ENCODE measurements at regions not wholly inside any gene's neighbourhood (a gene's known extent, or its start where the extent isn't known, plus 50 kb on each side); places are given as distances from the start of the nearest gene placed in this dataset.
A peak's percentile ranks its signal among the peaks of the same experiment; 100 is the strongest.

DNA sequence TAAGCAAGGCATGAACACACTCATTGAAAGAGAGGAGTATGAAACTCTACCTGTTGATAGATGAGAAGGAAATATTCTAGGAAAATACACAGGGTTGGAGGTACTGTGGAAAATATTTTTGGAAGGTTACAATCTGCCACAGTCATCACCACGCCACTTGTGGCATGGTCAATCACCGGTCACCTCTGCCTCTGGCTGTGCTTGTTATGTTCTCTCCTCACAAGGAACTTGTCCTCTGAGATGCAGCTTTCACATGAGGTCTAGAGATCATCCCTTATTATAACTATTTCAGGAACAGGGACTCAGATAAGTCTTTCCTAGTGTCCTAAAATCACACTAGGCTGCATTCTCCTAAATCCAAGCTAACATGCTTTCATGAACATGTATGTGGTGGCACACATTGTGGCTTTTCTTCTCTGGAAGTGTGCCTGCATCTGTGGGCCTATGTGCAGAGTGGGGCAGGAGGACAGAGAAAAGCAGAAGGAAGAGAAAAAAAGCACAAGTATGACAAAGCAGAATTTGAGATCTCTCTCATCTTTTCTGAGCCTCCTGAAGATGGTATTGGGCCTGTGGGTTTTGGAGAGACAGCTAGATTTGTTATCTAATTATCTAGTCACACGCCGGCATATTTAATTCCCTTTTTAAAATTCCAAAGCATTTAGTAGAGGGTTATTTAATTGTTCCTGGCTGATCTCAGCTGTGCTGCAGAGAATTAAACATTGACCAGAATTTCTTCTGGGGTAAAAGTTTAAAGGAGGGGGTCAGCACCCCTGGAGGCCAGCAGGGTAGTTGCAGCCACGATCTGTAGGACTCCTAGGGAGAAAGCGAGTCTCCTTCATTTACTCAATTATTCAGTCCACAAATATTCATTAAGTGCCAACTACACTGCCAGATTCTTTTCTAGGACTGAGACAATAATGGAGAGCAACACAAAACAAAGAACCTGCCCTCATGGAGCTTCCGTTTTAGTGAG lies 294.6 kb downstream of the RDH14 start:
- TF ChIP-seq, protein P1, sequence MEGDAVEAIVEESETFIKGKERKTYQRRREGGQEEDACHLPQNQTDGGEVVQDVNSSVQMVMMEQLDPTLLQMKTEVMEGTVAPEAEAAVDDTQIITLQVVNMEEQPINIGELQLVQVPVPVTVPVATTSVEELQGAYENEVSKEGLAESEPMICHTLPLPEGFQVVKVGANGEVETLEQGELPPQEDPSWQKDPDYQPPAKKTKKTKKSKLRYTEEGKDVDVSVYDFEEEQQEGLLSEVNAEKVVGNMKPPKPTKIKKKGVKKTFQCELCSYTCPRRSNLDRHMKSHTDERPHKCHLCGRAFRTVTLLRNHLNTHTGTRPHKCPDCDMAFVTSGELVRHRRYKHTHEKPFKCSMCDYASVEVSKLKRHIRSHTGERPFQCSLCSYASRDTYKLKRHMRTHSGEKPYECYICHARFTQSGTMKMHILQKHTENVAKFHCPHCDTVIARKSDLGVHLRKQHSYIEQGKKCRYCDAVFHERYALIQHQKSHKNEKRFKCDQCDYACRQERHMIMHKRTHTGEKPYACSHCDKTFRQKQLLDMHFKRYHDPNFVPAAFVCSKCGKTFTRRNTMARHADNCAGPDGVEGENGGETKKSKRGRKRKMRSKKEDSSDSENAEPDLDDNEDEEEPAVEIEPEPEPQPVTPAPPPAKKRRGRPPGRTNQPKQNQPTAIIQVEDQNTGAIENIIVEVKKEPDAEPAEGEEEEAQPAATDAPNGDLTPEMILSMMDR (IDR thresholded peaks at IDR 0.05; ENCODE audit: insufficient read depth, low read length, poor library complexity, severe bottlenecking) = peak; percentile 25
- H3K27me3 ChIP-seq (ENCODE audit: control insufficient read depth, insufficient read depth, low read length) = no peaks in the 10 kb centered on the region
- H3K4me3 ChIP-seq (ENCODE audit: low read depth, low read length) = no peak overlapping the region
- no peak for DNase-seq (ENCODE audit: low read depth)
- H3K36me3 ChIP-seq (ENCODE audit: control insufficient read depth, insufficient read depth, low read length) = no peaks in the 10 kb centered on the region

DNA sequence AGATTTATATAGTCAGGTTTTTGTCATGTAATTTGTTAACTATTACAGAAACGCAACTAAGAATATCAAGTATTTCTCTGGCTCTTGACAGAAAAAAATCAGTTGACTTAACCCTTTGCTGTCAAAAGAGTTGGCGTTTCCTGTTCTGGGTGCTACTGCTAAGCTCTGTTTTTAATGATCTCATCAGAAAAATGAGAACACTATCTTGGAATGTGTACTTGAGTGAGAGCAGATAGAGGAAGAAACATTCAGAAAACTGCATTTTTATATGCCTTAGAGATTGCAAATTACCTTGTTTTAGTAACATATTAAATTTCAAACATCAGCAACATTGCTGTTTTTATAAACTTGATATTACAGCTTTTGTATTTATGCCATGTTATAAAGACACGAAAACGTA lies 297.9 kb downstream of the RDH14 start:
- no peak for DNase-seq (ENCODE audit: low read depth)
- TF ChIP-seq, protein P1 (IDR thresholded peaks at IDR 0.05; ENCODE audit: insufficient read depth, low read length, poor library complexity, severe bottlenecking) = no peak
- H3K36me3 ChIP-seq (ENCODE audit: control insufficient read depth, insufficient read depth, low read length) = no peaks in the 10 kb centered on the region
- no peaks in the 10 kb centered on the region for H3K27me3 ChIP-seq (ENCODE audit: control insufficient read depth, insufficient read depth, low read length)
- H3K4me3 ChIP-seq (ENCODE audit: low read depth, low read length) = no peak overlapping the region

DNA sequence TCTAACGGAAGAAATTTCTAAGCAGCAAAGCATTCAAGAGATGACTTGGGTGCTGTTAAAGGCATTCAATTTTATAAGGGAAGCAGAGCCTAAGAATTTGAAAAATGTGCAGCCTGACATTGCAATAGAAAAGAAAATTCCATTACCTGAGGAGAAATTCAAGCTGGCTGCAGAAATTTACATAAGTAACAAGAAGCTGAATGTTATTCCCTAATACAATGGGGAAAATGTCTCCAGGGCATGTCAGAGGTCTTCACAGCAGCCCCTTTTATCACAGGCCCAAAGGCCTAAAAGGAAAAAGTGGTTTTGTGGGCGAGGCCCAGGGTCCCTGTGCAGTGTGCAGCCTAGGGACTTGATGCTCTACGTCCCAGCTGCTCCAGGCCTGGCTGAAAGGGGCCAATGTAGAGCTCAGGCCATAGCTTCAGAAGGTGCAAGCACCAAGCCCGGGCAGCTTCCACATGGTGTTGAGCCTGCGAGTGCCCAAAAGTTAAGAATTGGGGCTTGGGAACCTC lies 306.7 kb downstream of the RDH14 start:
- TF ChIP-seq, protein P1 (IDR thresholded peaks at IDR 0.05; ENCODE audit: insufficient read depth, low read length, poor library complexity, severe bottlenecking) = no peak
- Histone ChIP-seq H3K36me3 (ENCODE audit: control insufficient read depth, insufficient read depth, low read length) (no peaks in the 10 kb centered on the region), H3K27me3 (ENCODE audit: control insufficient read depth, insufficient read depth, low read length) (no peaks in the 10 kb centered on the region), H3K4me3 (ENCODE audit: low read depth, low read length) (no peak overlapping the region)
- DNase-seq (ENCODE audit: low read depth) = no peak

DNA sequence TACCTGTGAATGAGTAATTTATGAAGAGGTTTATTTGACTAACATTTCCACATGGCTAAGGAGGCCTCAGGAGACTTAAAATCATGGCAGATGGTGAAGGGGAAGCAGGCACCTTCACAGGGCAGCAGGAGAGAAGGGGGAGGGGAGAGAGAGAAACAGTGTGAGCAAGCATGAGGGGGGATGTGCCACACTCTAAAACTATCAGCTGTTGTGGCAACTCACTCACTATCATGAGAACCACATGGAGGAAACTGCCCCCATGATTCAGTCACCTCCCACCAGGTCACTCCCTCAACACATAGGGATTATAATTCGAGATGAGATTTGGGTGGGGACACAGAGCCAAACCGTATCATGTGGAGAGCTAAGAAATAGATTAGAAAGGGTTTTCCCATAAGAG lies 309.0 kb downstream of the RDH14 start:
- Histone ChIP-seq H3K36me3 (ENCODE audit: control insufficient read depth, insufficient read depth, low read length) (no peaks in the 10 kb centered on the region), H3K27me3 (ENCODE audit: control insufficient read depth, insufficient read depth, low read length) (no peaks in the 10 kb centered on the region)
- DNase-seq (ENCODE audit: low read depth) = no peak

DNA sequence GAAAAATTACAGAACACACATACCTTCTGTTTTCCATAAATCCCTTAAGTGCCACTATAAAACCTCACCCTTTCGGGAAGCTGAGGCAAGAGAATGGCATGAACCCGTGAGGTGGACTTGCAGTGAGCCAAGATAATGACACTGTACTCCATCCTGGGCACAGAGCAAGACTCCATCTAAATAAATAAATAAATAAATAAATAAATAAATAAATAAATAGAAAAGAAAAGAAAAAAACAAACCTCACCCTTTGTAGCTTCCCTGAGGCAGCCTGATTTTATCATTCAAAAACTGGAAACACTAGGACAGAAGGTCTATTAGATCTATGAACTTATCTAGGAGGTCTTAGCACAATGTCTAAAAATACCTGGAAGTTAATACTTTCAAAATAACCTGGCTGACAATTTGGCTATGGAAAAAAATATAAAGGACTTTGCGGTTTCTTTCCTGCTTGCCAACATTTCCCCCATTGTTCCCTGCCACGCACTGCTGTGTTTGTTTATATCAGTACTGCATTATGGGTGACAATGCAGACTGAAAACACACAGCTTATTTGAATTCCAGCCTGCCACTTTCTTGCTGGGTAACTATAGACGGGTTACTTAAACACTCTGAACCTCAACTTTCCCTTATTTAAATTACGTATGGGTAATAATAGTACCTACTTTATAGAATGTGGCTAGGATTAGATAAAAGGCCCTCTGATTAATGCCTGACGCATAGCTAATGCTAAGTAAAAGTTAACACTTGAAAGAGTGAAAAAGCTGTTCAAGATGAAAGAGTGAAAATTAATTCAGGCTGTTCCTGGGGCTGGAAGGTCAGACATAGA lies 313.0 kb downstream of the RDH14 start:
- TF ChIP-seq, protein P1 (IDR thresholded peaks at IDR 0.05; ENCODE audit: insufficient read depth, low read length, poor library complexity, severe bottlenecking) = no peak
- Histone ChIP-seq H3K27me3 (ENCODE audit: control insufficient read depth, insufficient read depth, low read length) (no peaks in the 10 kb centered on the region), H3K4me3 (ENCODE audit: low read depth, low read length) (no peak overlapping the region), H3K36me3 (ENCODE audit: control insufficient read depth, insufficient read depth, low read length) (no peaks in the 10 kb centered on the region)
- DNase-seq (ENCODE audit: low read depth) = no peak

More for the DNA sequence above, 309.0 kb downstream of the RDH14 start:
- H3K4me3 ChIP-seq (ENCODE audit: low read depth, low read length) = no peak overlapping the region
- TF ChIP-seq, protein P1 (IDR thresholded peaks at IDR 0.05; ENCODE audit: insufficient read depth, low read length, poor library complexity, severe bottlenecking) = no peak
